Breast epithelium (tissue), 4 donors: ENCODE measurements at regions not wholly inside any gene's neighbourhood (a gene's known extent, or its start where the extent isn't known, plus 50 kb on each side); places are given as distances from the start of the nearest gene placed in this dataset.

ENCODE experiments used
- DNase-seq, 2 donors: peaks; one replicate each; pipeline ENCODE4 v3.0.0-alpha.2; 2019; ENCODE audit warnings: low spot score in 2 of 2
- H3K27ac ChIP-seq, 2 donors: fragments of 200-600 bp; sonication (generic) in 1 of 2; one replicate each; pipeline ENCODE4 v1.5.1; 2016 to 2019; ENCODE audit warnings: mild to moderate bottlenecking in 1 of 2
- H3K27me3 ChIP-seq, 2 donors: fragments of 200-600 bp; sonication (generic) in 1 of 2; one replicate each; pipeline versions ENCODE4 v1.5.1 to v1.6.0; 2017 to 2019; ENCODE audit warnings: control low read depth in 1 of 2, mild to moderate bottlenecking in 1 of 2
- H3K36me3 ChIP-seq: fragments of 200-600 bp; one replicate; pipeline ENCODE4 v1.5.1; 2019
- H3K4me1 ChIP-seq, 2 donors: fragments of 200-600 bp; sonication (generic); one replicate each; pipeline ENCODE4 v1.5.1; 2016 to 2019; ENCODE audit warnings: control low read depth in 1 of 2
- H3K4me3 ChIP-seq, 3 donors: fragments of 200-600 bp; sonication (generic); 1 replicate in 2 of 3; 2 replicates in 1 of 3; pipeline ENCODE4 v1.5.1; 2016 to 2019; ENCODE audit warnings: mild to moderate bottlenecking in 3 of 3, moderate library complexity in 2 of 3
- H3K9me3 ChIP-seq, 2 donors: fragments of 200-600 bp; sonication (generic) in 1 of 2; one replicate each; pipeline ENCODE4 v1.5.1; 2016 to 2019; ENCODE audit warnings: control low read depth in 1 of 2
- POLR2A ChIP-seq: fragments of 450-650 bp; IDR thresholded peaks from one replicate; pipeline ENCODE4 v1.6.1; 2016; ENCODE audit warnings: antibody characterized with exemption, mild to moderate bottlenecking, moderate library complexity
- POLR2AphosphoS5 ChIP-seq, 3 donors: sonication (generic); formaldehyde crosslinking; IDR thresholded peaks; one replicate each; pipeline ENCODE4 v1.6.1; 2017; ENCODE audit warnings: antibody characterized with exemption in 3 of 3
- intact Hi-C: fragments of 100-400 bp; cut with DNase I; formaldehyde crosslinking; loops from one replicate; pipeline ENCODE4 v1.15.1; 2023; ENCODE audit warnings: low total_unique reads
- TF ChIP-seq, protein P1 (sequence below), 3 donors: fragments of 450-650 bp; IDR thresholded peaks; one replicate each; pipeline ENCODE4 v1.5.1; 2016 to 2017; ENCODE audit warnings: antibody characterized with exemption in 3 of 3, mild to moderate bottlenecking in 3 of 3, moderate library complexity in 3 of 3

DNA sequence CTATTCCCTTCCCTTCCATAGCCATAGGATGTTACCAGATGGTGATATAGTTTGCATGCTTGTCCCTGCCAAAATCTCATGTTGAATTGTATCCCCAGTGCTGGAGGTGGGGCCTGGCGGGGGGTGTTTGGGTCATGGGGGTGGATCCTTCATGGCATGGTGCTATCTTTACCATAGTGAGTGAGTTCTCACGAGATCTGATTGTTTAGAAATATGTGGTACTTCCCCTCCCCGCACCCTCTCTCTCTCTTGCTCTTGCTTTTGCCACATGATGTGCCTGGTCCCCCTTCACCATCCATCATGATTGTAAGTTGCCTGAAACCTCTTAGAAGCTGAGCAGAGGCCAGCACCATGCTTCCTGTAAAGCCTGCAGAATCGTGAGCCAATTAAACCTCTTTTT, 181.3 kb downstream of the CAND1 start:
- no peak for DNase-seq
- Histone ChIP-seq H3K27me3 (no peaks in the 10 kb centered on the region), H3K4me1 (no peaks in the 10 kb centered on the region), H3K4me3 (no peak overlapping the region), H3K9me3 (no peaks in the 10 kb centered on the region), H3K27ac (no peak overlapping the region), H3K36me3 (no peaks in the 10 kb centered on the region)
- intact Hi-C loops = no loop called here
- TF ChIP-seq POLR2A (no peak), POLR2AphosphoS5 (IDR thresholded peaks at IDR 0.05) (no peak)

DNA sequence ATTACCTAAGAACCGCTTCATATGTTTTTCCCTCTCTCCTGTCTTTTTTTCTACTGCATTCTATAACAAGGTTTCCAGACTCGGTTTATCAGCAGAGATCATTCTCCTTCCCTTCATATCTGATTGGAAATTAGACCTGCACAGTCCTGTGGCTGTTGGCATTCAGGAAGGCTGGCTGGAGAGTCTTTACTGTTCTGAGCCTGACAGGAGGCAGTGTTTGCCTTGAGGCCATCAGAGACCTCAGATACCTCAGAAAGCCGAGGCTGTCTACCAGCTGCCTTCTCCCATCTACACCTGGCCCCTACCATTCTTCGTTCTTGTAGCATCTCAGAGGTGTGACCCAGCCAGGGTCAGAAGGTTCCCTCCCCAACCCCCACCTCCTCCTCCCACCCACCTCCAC, 182.0 kb downstream of the CAND1 start:
- no peak for TF ChIP-seq POLR2AphosphoS5 (IDR thresholded peaks at IDR 0.05)
- TF ChIP-seq, protein P1, sequence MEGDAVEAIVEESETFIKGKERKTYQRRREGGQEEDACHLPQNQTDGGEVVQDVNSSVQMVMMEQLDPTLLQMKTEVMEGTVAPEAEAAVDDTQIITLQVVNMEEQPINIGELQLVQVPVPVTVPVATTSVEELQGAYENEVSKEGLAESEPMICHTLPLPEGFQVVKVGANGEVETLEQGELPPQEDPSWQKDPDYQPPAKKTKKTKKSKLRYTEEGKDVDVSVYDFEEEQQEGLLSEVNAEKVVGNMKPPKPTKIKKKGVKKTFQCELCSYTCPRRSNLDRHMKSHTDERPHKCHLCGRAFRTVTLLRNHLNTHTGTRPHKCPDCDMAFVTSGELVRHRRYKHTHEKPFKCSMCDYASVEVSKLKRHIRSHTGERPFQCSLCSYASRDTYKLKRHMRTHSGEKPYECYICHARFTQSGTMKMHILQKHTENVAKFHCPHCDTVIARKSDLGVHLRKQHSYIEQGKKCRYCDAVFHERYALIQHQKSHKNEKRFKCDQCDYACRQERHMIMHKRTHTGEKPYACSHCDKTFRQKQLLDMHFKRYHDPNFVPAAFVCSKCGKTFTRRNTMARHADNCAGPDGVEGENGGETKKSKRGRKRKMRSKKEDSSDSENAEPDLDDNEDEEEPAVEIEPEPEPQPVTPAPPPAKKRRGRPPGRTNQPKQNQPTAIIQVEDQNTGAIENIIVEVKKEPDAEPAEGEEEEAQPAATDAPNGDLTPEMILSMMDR (IDR thresholded peaks at IDR 0.05) = no peak
- no peak for TF ChIP-seq POLR2A
- H3K27ac ChIP-seq = no peak overlapping the region
- DNase-seq = no peak
- H3K27me3 ChIP-seq = no peaks in the 10 kb centered on the region
- no peaks in the 10 kb centered on the region for H3K9me3 ChIP-seq
- intact Hi-C loops = no loop called here
- H3K4me1 ChIP-seq = no peaks in the 10 kb centered on the region
- no peak overlapping the region for H3K4me3 ChIP-seq
- no peaks in the 10 kb centered on the region for H3K36me3 ChIP-seq

DNA sequence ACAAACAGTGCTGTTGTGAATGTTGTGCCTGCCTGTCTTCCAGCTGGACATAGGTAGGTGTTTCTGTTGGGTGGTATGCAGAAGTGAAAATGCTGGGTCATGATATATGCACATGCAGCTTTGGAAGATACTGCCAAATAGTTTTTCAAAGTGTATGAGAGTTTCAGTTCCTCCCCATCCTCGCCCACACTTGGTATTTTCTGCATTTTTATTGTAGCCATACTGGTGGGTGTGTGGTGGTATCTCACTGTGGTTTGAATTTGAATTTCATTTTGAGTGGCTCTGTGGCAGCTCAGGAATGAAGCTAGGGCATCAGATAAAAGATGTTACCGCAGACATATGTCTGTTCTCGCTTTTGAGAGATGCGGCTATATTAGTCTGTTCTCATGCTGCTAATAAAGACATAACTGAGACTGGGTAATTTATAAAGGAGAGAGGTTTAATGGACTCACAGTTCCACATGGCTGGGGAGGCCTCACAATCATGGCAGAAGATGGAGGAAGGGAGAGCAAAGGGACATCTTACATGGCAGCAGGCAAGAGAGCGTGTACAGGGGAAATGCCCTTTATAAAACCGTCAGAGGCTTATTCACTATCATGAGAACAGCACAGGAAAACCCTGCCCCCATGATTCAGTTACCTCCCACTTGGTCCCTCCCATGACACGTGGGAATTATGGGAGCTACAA, 183.1 kb downstream of the CAND1 start:
- Histone ChIP-seq H3K27me3 (no peaks in the 10 kb centered on the region), H3K36me3 (no peaks in the 10 kb centered on the region), H3K9me3 (no peaks in the 10 kb centered on the region), H3K27ac (no peak overlapping the region), H3K4me1 (no peaks in the 10 kb centered on the region), H3K4me3 (no peak overlapping the region)
- TF ChIP-seq POLR2A = no peak
- TF ChIP-seq, protein P1 (IDR thresholded peaks at IDR 0.05) = no peak
- TF ChIP-seq POLR2AphosphoS5 (IDR thresholded peaks at IDR 0.05) = no peak
- no peak for DNase-seq
- intact Hi-C loops = no loop called here

- Histone ChIP-seq H3K4me1 (no peaks in the 10 kb centered on the region), H3K36me3 (no peaks in the 10 kb centered on the region), H3K9me3 (no peaks in the 10 kb centered on the region), H3K27me3 (no peaks in the 10 kb centered on the region), H3K4me3 (no peak overlapping the region), H3K27ac (no peak overlapping the region)
- intact Hi-C loops = no loop called here
- TF ChIP-seq, protein P1 (IDR thresholded peaks at IDR 0.05) = no peak
- TF ChIP-seq POLR2A (no peak), POLR2AphosphoS5 (IDR thresholded peaks at IDR 0.05) (no peak)
- no peak for DNase-seq
Observed at GRCh38 chr12:67453191-67453590, 184.0 kb downstream of the CAND1 start.

DNA sequence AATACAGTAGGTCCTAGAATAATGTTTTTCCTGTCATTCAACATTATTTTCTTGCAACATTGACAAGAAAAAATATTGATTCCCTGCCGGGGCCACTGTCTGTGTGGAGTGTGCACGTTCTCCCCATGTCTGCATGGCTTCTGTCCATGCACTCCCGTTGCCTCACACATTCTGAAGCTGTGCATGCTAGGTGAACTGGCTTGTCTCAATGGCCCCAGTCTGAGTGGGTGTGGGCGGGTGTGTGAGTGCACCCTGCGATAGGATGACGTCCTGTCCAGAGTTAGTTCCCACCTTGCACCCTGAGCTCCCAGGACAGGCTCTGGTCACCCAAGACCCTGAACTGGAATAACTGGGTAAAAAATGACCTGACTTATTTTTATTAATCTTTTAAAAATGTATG, 186.1 kb downstream of the CAND1 start:
- no peak for DNase-seq
- intact Hi-C loops = no loop called here

More for the DNA sequence above, 186.1 kb downstream of the CAND1 start:
- no peaks in the 10 kb centered on the region for H3K27me3 ChIP-seq
- H3K4me3 ChIP-seq = no peak overlapping the region
- H3K27ac ChIP-seq = no peak overlapping the region
- TF ChIP-seq, protein P1 (IDR thresholded peaks at IDR 0.05) = no peak
- TF ChIP-seq POLR2AphosphoS5 (IDR thresholded peaks at IDR 0.05) (no peak), POLR2A (no peak)
- H3K9me3 ChIP-seq = no peaks in the 10 kb centered on the region
- H3K4me1 ChIP-seq = no peaks in the 10 kb centered on the region
- H3K36me3 ChIP-seq = no peaks in the 10 kb centered on the region
